Neural cell (in vitro differentiated cells): ENCODE measurements at regions not wholly inside any gene's neighbourhood (a gene's known extent, or its start where the extent isn't known, plus 50 kb on each side); places are given as distances from the start of the nearest gene placed in this dataset.

ENCODE experiments used
- CTCF ChIP-seq: fragments of 450-650 bp; IDR thresholded peaks from 2 replicates; pipeline ENCODE4 v1.5.1; 2014; ENCODE audit warnings: antibody characterized with exemption, mild to moderate bottlenecking, moderate library complexity; ENCODE audit not compliant: poor library complexity, severe bottlenecking
- EP300 ChIP-seq: fragments of 450-650 bp; conservative IDR thresholded peaks from 2 replicates; pipeline ENCODE4 v1.6.1; 2014; ENCODE audit warnings: antibody characterized with exemption, mild to moderate bottlenecking, moderate library complexity; ENCODE audit not compliant: poor library complexity, severe bottlenecking
- EZH2 ChIP-seq: fragments of 200-600, 300-800 bp; shearing (Covaris generic), sonication (generic); IDR thresholded peaks from 2 replicates; pipeline ENCODE4 v1.6.1; 2014; ENCODE audit warnings: antibody characterized with exemption, low read length, borderline replicate concordance, mild to moderate bottlenecking; ENCODE audit not compliant: insufficient read depth, poor library complexity, severe bottlenecking
- MXI1 ChIP-seq: fragments of 450-650 bp; conservative IDR thresholded peaks from 2 replicates; pipeline ENCODE4 v1.6.1; 2014; ENCODE audit warnings: antibody characterized with exemption, mild to moderate bottlenecking; ENCODE audit not compliant: poor library complexity, severe bottlenecking
- POLR2AphosphoS5 ChIP-seq: IDR thresholded peaks from 2 replicates; pipeline ENCODE4 v1.6.1; 2012
- RAD21 ChIP-seq: fragments of 450-650 bp; conservative IDR thresholded peaks from 2 replicates; pipeline ENCODE4 v1.6.1; 2014; ENCODE audit warnings: antibody characterized with exemption, mild to moderate bottlenecking, moderate library complexity
- REST ChIP-seq: IDR thresholded peaks from 2 replicates; pipeline ENCODE4 v1.6.1; 2012; ENCODE audit warnings: borderline replicate concordance
- SMC3 ChIP-seq: fragments of 450-650 bp; conservative IDR thresholded peaks from 2 replicates; pipeline ENCODE4 v1.6.1; 2014; ENCODE audit warnings: antibody characterized with exemption, mild to moderate bottlenecking, moderate library complexity; ENCODE audit not compliant: poor library complexity
- TAF1 ChIP-seq: IDR thresholded peaks from 2 replicates; pipeline ENCODE4 v1.6.1; 2012; ENCODE audit warnings: low read depth

DNA sequence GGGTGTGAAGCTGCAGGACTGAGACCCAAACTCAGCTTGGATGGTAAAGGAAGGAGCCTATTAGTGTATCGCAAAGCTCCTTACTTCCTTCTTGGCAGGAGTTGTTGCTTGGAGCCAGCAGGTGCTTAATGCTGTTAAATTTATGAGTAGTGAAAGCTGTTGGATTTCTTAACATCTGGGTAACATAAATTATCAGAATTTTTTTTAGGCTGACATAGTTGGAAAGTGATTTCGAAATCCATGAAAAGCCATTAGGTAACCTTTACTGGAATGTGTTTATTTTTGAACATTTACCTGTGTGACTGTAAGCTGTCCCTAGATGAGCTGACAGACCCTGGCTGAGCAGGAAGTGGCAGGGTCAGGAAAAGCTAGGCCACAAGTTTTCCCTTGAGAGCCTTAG is 470.4 kb upstream of the SLC35B3 start:
- no peak for TF ChIP-seq EP300
- TF ChIP-seq TAF1 = no peak
- TF ChIP-seq CTCF = no peak
- TF ChIP-seq POLR2AphosphoS5 = no peak
- no peak for TF ChIP-seq EZH2
- no peak for TF ChIP-seq SMC3
- TF ChIP-seq MXI1 = no peak
- no peak for TF ChIP-seq REST
- TF ChIP-seq RAD21 = no peak
